CD14-positive monocyte (primary cell): ENCODE measurements at regions not wholly inside any gene's neighbourhood (a gene's known extent, or its start where the extent isn't known, plus 50 kb on each side); places are given as distances from the start of the nearest gene placed in this dataset.

Experiments used
- DNase-seq, 3 donors: peaks; one replicate each; pipeline ENCODE4 v3.0.0-alpha.2; 2011 to 2022
- H2AFZ ChIP-seq: 2 replicates; pipeline ENCODE4 v1.6.0; 2012; ENCODE audit warnings: mild to moderate bottlenecking, low read depth, low read length, inconsistent platforms; ENCODE audit not compliant: insufficient read depth, poor library complexity, severe bottlenecking
- H3K27ac ChIP-seq, 2 donors: 1 replicate in 1 of 2; 2 replicates in 1 of 2; pipeline ENCODE4 v1.5.1; 2012 to 2013; ENCODE audit warnings: low read length in 2 of 2, control low read depth in 1 of 2, inconsistent platforms in 1 of 2, low read depth in 1 of 2, mild to moderate bottlenecking in 1 of 2
- H3K27me3 ChIP-seq, 2 donors: one replicate each; pipeline versions ENCODE4 v1.6.0 to v1.6.1; 2011 to 2013; ENCODE audit warnings: low read length in 2 of 2; ENCODE audit not compliant: control insufficient read depth in 2 of 2, insufficient read depth in 2 of 2
- H3K36me3 ChIP-seq, 2 donors: replicated peaks in 1 of 2; 1 replicate in 1 of 2; 2 replicates in 1 of 2; pipeline versions ENCODE4 v1.5.1 to v1.6.1; 2012 to 2013; ENCODE audit warnings: low read length in 2 of 2, control low read depth in 1 of 2, inconsistent platforms in 1 of 2, mild to moderate bottlenecking in 1 of 2; ENCODE audit not compliant: insufficient read depth in 2 of 2, control insufficient read depth in 1 of 2
- H3K4me1 ChIP-seq, 2 donors: 1 replicate in 1 of 2; 2 replicates in 1 of 2; pipeline versions ENCODE4 v1.5.1 to v1.6.1; 2012 to 2013; ENCODE audit warnings: low read length in 2 of 2, control low read depth in 1 of 2, inconsistent platforms in 1 of 2, mild to moderate bottlenecking in 1 of 2, moderate library complexity in 1 of 2; ENCODE audit not compliant: insufficient read depth in 2 of 2, control insufficient read depth in 1 of 2
- H3K4me2 ChIP-seq: replicated peaks from 2 replicates; pipeline ENCODE3; 2012; ENCODE audit warnings: low read length, moderate library complexity, mild to moderate bottlenecking; ENCODE audit not compliant: poor library complexity, severe bottlenecking; ENCODE audit errors: extremely low read depth
- H3K4me3 ChIP-seq, 3 experiments: fragments of 200-600 bp in 1 of 3; sonication (generic) in 1 of 3; replicated peaks in 1 of 3; 1 replicate in 2 of 3; 2 replicates in 1 of 3; pipeline ENCODE4 v1.5.1; 2011 to 2013; ENCODE audit warnings: low read length in 3 of 3, mild to moderate bottlenecking in 3 of 3, control low read depth in 2 of 3, low read depth in 2 of 3, inconsistent platforms in 1 of 3, moderate library complexity in 1 of 3
- H3K79me2 ChIP-seq: 2 replicates; pipeline ENCODE4 v1.6.0; 2012; ENCODE audit warnings: mild to moderate bottlenecking, control low read depth, inconsistent platforms, low read length, moderate library complexity; ENCODE audit not compliant: insufficient read depth
- H3K9ac ChIP-seq: 2 replicates; pipeline ENCODE4 v1.6.0; 2017; ENCODE audit warnings: low read length, mild to moderate bottlenecking; ENCODE audit not compliant: insufficient read depth, poor library complexity, severe bottlenecking
- H3K9me3 ChIP-seq, 2 donors: replicated peaks in 1 of 2; 1 replicate in 1 of 2; 2 replicates in 1 of 2; pipeline versions ENCODE4 v1.5.1 to v1.6.1; 2012 to 2013; ENCODE audit warnings: low read length in 2 of 2, control low read depth in 1 of 2; ENCODE audit not compliant: control insufficient read depth in 1 of 2, insufficient read depth in 1 of 2
- H4K20me1 ChIP-seq: 2 replicates; pipeline ENCODE4 v1.6.0; 2012; ENCODE audit warnings: mild to moderate bottlenecking, low read length, control low read depth, moderate library complexity; ENCODE audit not compliant: insufficient read depth
- H3K27ac Mint-ChIP-seq, 7 donors: one replicate each; pipeline ENCODE4 v1.8.0; 2020; ENCODE audit warnings: mild to moderate bottlenecking in 7 of 7, mixed read lengths in 7 of 7, moderate library complexity in 6 of 7, inconsistent platforms in 2 of 7
- H3K27me3 Mint-ChIP-seq, 3 donors: one replicate each; pipeline ENCODE4 v1.8.0; 2021 to 2022; ENCODE audit warnings: low read depth in 3 of 3, mild to moderate bottlenecking in 3 of 3, mixed read lengths in 3 of 3, moderate library complexity in 3 of 3, inconsistent platforms in 1 of 3
- H3K36me3 Mint-ChIP-seq, 2 donors: one replicate each; pipeline ENCODE4 v1.8.0; 2020; ENCODE audit warnings: mixed read lengths in 2 of 2, inconsistent platforms in 1 of 2, mild to moderate bottlenecking in 1 of 2
- H3K4me1 Mint-ChIP-seq: one replicate; pipeline ENCODE4 v1.8.0; 2020; ENCODE audit warnings: mild to moderate bottlenecking, mixed read lengths
- H3K4me3 Mint-ChIP-seq, 2 donors: one replicate each; pipeline ENCODE4 v1.8.0; 2020; ENCODE audit warnings: mild to moderate bottlenecking in 2 of 2, mixed read lengths in 2 of 2, moderate library complexity in 1 of 2
- H3K9me3 Mint-ChIP-seq, 7 donors: one replicate each; pipeline ENCODE4 v1.8.0; 2020 to 2022; ENCODE audit warnings: mixed read lengths in 7 of 7, mild to moderate bottlenecking in 6 of 7, moderate library complexity in 6 of 7, inconsistent platforms in 2 of 7
- CTCF ChIP-seq: fragments of 200-600 bp; IDR thresholded peaks from one replicate; pipeline ENCODE4 v1.8.0; 2022; ENCODE audit warnings: antibody characterized with exemption, mild to moderate bottlenecking
- WGBS: methylation state at CpG from one replicate; pipeline ENCODE4 v1.1.5; 2013; ENCODE audit warnings: missing lambda C conversion rate; ENCODE audit not compliant: insufficient coverage; 5-methylcytosine and 5-hydroxymethylcytosine counted together
- intact Hi-C, 2 donors: fragments of 100-400 bp; cut with micrococcal nuclease; formaldehyde crosslinking; loops; one replicate each; pipeline versions ENCODE4 v1.15.0 to v1.15.1; 2023

DNA sequence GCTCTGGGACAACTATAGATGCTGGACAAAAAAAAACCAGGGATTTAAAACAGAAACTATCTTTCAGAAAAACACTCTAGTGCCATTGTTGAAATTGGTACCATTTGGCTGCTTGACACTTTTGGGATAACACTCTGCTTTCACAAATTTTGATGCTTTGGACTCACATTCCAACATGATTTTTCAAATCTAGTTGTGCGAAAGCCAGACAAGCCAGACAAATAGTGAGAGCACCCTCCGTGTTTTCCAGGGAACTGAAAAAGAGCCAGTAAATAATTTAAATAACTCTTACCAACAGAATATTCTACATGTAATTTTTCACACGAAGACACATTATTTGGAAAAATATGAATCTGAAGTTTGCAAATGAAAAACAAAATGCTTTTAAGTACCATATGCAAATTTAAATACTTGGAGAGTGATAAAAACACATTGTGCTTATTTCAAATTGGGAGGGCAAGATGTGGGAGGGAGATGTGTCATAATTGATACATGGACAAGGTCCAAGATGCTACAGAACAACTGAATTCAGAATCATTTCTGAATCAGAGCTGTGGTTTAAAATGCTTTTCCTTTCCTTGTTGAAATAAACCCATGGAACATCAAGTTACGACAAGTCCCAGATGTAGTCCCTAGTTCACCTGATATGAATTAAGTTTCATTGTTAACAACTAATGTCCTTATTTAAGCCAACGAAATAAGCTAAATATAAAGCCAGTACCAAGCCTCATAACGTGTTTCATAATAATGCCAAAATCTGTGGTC lies 144.2 kb upstream of the SOX2 start:
- no peak overlapping the region for H3K27ac Mint-ChIP-seq

DNA sequence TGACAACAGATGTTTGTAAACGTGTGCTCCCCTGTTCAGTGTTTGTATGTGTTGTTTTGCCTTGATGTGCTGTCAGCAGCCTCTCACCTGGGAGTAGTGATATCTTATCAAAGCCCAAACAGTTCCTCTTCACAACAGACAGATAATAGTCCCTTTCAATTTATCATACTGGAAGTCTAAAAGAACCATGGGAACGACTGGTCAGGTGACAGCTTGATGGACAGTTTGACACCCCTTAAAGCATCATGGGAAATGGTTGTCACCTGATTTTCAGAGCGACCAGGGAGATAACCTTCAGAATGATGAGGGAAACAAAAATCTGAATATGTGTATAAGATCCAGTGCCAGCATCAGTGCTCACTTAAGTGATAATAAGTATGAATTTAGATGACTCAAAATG lies 146.3 kb upstream of the SOX2 start:
- Histone ChIP-seq H3K4me2 (no peak overlapping the region), H3K4me3 (no peak overlapping the region), H2AFZ (no peak overlapping the region), H3K27me3 (no peaks in the 10 kb centered on the region), H3K36me3 (no peaks in the 10 kb centered on the region), H3K79me2 (no peaks in the 10 kb centered on the region), H3K9ac (no peak overlapping the region), H3K27ac (no peak overlapping the region), H4K20me1 (no peaks in the 10 kb centered on the region), H3K9me3 (no peaks in the 10 kb centered on the region), H3K4me1 (no peaks in the 10 kb centered on the region)
- Mint-ChIP-seq H3K27me3 (no peaks in the 10 kb centered on the region), H3K27ac (no peak overlapping the region), H3K9me3 (no peaks in the 10 kb centered on the region), H3K4me3 (no peak overlapping the region), H3K36me3 (no peaks in the 10 kb centered on the region), H3K4me1 (no peaks in the 10 kb centered on the region)
- no peak for TF ChIP-seq CTCF
- DNase-seq: no peak
- intact Hi-C loops: no loop called here
- WGBS: no CpG with 5 or more reads among the region's 3 CpGs

More for the DNA sequence above, 144.2 kb upstream of the SOX2 start:
- Mint-ChIP-seq H3K4me3 (no peak overlapping the region), H3K36me3 (no peaks in the 10 kb centered on the region), H3K27me3 (no peaks in the 10 kb centered on the region), H3K4me1 (no peaks in the 10 kb centered on the region), H3K9me3 (no peaks in the 10 kb centered on the region)
- no peaks in the 10 kb centered on the region for H3K4me1 ChIP-seq
- no peaks in the 10 kb centered on the region for H3K79me2 ChIP-seq
- H3K9me3 ChIP-seq: no peaks in the 10 kb centered on the region
- no peaks in the 10 kb centered on the region for H3K27me3 ChIP-seq
- H3K4me3 ChIP-seq: no peak overlapping the region
- H4K20me1 ChIP-seq: no peaks in the 10 kb centered on the region
- H3K36me3 ChIP-seq: no peaks in the 10 kb centered on the region
- no CpG with 5 or more reads among the region's 6 CpGs for WGBS
- H3K9ac ChIP-seq: no peak overlapping the region
- TF ChIP-seq CTCF: no peak
- intact Hi-C loops: no loop called here
- H2AFZ ChIP-seq: no peak overlapping the region
- DNase-seq: no peak
- no peak overlapping the region for H3K27ac ChIP-seq
- H3K4me2 ChIP-seq: no peak overlapping the region
